ENCODE measurements at regions not wholly inside any gene's neighbourhood (a gene's known extent, or its start where the extent isn't known, plus 50 kb on each side); places are given as distances from the start of the nearest gene placed in this dataset.

GRCh38 chr20:12014276-12014675, 96.6 kb downstream of the BTBD3 start:
- no peak overlapping the region for H3K27ac ChIP-seq (replicated peaks)
- H3K27me3 ChIP-seq (ENCODE audit: insufficient read depth, poor library complexity, severe bottlenecking): no peaks in the 10 kb centered on the region
- TF ChIP-seq SPI1 (IDR thresholded peaks at IDR 0.05; ENCODE audit: borderline replicate concordance, low read depth): no peak
- TF ChIP-seq REST (IDR thresholded peaks at IDR 0.05; ENCODE audit: insufficient replicate concordance, low read depth): no peak
- TF ChIP-seq POLR2AphosphoS5 (IDR thresholded peaks at IDR 0.05; ENCODE audit: low read depth): no peak
- DNase-seq (ENCODE audit: low read depth in 1 of 2, low spot score in 1 of 2): no peak
- H3K4me3 ChIP-seq (replicated peaks; ENCODE audit: insufficient read depth, low read length): no peak overlapping the region

DNA sequence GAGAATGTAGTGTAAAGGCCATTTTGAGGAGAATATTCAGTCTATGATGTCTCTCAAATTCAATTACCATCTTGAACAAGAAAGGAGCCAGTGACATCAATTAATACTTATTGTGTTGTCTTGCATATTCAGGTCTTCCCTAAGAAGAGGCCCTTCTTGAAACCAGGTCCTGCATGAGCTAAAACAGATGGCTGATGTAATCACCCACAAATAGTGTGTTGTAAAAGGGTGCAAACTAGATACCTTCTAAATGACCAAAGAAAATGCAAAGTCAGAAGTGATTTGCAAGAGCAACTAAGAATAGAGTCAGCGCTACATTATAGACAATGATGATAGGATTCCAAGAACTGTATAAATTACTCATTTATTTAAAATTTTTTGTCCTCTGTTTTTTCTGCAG, 97.0 kb downstream of the BTBD3 start:
- Histone ChIP-seq H3K27ac (replicated peaks) (no peak overlapping the region), H3K27me3 (ENCODE audit: insufficient read depth, poor library complexity, severe bottlenecking) (no peaks in the 10 kb centered on the region), H3K4me3 (replicated peaks; ENCODE audit: insufficient read depth, low read length) (no peak overlapping the region)
- DNase-seq (ENCODE audit: low read depth in 1 of 2, low spot score in 1 of 2): no peak
- TF ChIP-seq POLR2AphosphoS5 (IDR thresholded peaks at IDR 0.05; ENCODE audit: low read depth) (no peak), REST (IDR thresholded peaks at IDR 0.05; ENCODE audit: insufficient replicate concordance, low read depth) (no peak), SPI1 (IDR thresholded peaks at IDR 0.05; ENCODE audit: borderline replicate concordance, low read depth) (no peak), GABPA (IDR thresholded peaks at IDR 0.05; ENCODE audit: low read depth) (no peak)
- TF ChIP-seq, protein P1, sequence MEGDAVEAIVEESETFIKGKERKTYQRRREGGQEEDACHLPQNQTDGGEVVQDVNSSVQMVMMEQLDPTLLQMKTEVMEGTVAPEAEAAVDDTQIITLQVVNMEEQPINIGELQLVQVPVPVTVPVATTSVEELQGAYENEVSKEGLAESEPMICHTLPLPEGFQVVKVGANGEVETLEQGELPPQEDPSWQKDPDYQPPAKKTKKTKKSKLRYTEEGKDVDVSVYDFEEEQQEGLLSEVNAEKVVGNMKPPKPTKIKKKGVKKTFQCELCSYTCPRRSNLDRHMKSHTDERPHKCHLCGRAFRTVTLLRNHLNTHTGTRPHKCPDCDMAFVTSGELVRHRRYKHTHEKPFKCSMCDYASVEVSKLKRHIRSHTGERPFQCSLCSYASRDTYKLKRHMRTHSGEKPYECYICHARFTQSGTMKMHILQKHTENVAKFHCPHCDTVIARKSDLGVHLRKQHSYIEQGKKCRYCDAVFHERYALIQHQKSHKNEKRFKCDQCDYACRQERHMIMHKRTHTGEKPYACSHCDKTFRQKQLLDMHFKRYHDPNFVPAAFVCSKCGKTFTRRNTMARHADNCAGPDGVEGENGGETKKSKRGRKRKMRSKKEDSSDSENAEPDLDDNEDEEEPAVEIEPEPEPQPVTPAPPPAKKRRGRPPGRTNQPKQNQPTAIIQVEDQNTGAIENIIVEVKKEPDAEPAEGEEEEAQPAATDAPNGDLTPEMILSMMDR (IDR thresholded peaks at IDR 0.05; ENCODE audit: insufficient read depth, low read length): no peak

DNA sequence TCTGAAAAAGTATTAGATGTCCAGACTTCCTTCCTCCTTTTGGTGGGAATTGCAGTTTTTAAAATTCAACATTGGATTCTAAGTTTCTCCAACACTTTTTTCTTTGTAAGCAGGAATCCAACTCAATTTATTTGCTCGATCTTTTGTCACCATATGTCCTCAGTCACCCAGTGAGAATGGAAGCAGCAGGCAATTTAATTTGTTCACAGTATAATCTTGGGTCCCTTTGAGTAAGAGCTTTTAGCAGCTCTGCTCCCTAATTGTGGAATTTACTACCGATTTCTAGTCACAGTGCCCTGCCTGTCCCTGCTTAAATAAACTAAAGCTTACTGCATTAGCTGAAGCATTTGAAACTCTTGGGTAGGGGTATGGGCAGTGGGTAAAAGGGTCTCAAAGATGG, 98.6 kb downstream of the BTBD3 start:
- H3K27me3 ChIP-seq (ENCODE audit: insufficient read depth, poor library complexity, severe bottlenecking): peaks cover 2% of the 10 kb centered on the region
- no peak for DNase-seq (ENCODE audit: low read depth in 1 of 2, low spot score in 1 of 2)
- H3K27ac ChIP-seq (replicated peaks): no peak overlapping the region
- no peak overlapping the region for H3K4me3 ChIP-seq (replicated peaks; ENCODE audit: insufficient read depth, low read length)
- TF ChIP-seq POLR2AphosphoS5 (IDR thresholded peaks at IDR 0.05; ENCODE audit: low read depth) (no peak), GABPA (IDR thresholded peaks at IDR 0.05; ENCODE audit: low read depth) (no peak), REST (IDR thresholded peaks at IDR 0.05; ENCODE audit: insufficient replicate concordance, low read depth) (no peak), SPI1 (IDR thresholded peaks at IDR 0.05; ENCODE audit: borderline replicate concordance, low read depth) (no peak)
- TF ChIP-seq, protein P1 (IDR thresholded peaks at IDR 0.05; ENCODE audit: insufficient read depth, low read length): no peak

- Histone ChIP-seq H3K27me3 (ENCODE audit: insufficient read depth, poor library complexity, severe bottlenecking) (peaks cover 2% of the 10 kb centered on the region), H3K4me3 (replicated peaks; ENCODE audit: insufficient read depth, low read length) (no peak overlapping the region), H3K27ac (replicated peaks) (no peak overlapping the region)
- no peak for DNase-seq (ENCODE audit: low read depth in 1 of 2, low spot score in 1 of 2)
- TF ChIP-seq POLR2AphosphoS5 (IDR thresholded peaks at IDR 0.05; ENCODE audit: low read depth): no peak
- TF ChIP-seq REST (IDR thresholded peaks at IDR 0.05; ENCODE audit: insufficient replicate concordance, low read depth): no peak
- TF ChIP-seq, protein P1 (IDR thresholded peaks at IDR 0.05; ENCODE audit: insufficient read depth, low read length): no peak
- TF ChIP-seq SPI1 (IDR thresholded peaks at IDR 0.05; ENCODE audit: borderline replicate concordance, low read depth): no peak
- no peak for TF ChIP-seq GABPA (IDR thresholded peaks at IDR 0.05; ENCODE audit: low read depth)
These were observed 102.0 kb downstream of the BTBD3 start for GRCh38 chr20:12019715-12020114.

All from HL-60 (cell line).